MM.1S (cell line): ENCODE measurements at regions not wholly inside any gene's neighbourhood (a gene's known extent, or its start where the extent isn't known, plus 50 kb on each side); places are given as distances from the start of the nearest gene placed in this dataset.

Source experiments
- CTCF ChIP-seq: fragments of 300-600 bp; sonication (generic); IDR thresholded peaks from 2 replicates; pipeline ENCODE4 v1.5.1; 2016; ENCODE audit warnings: antibody characterized with exemption, low read length, mixed read lengths
- EZH2phosphoT487 ChIP-seq: fragments of 300-600 bp; sonication (generic); IDR thresholded peaks from 2 replicates; pipeline ENCODE4 v1.6.1; 2018; ENCODE audit warnings: antibody characterized with exemption, low read length

- no peak for TF ChIP-seq CTCF
- no peak for TF ChIP-seq EZH2phosphoT487
Measured at GRCh38 chr1:108080448-108080847, 115.5 kb upstream of the VAV3 start.
